HEK293 (cell line): ENCODE measurements at regions not wholly inside any gene's neighbourhood (a gene's known extent, or its start where the extent isn't known, plus 50 kb on each side); places are given as distances from the start of the nearest gene placed in this dataset.

ENCODE experiments used
- CTCF ChIA-PET: fragments of 350-600 bp; formaldehyde crosslinking; extraction: SDS; loops from one replicate; lab custom pipeline; 2021; ENCODE audit warnings: antibody characterized with exemption; lab: Yijun Ruan, JAX
- POLR2A ChIA-PET: fragments of 300-600 bp; formaldehyde crosslinking; extraction: SDS; loops from one replicate; lab custom pipeline; 2020; ENCODE audit warnings: antibody characterized with exemption, inconsistent platforms; lab: Yijun Ruan, JAX
- H3K27ac ChIP-seq: fragments of 200-500 bp; sonication (Bioruptor generic); 2 replicates; pipeline ENCODE4 v1.5.1; 2014; ENCODE audit warnings: low read depth, low read length, control low read depth, inconsistent platforms; ENCODE audit errors: extremely low read depth
- H3K36me3 ChIP-seq, 2 experiments: fragments of 200-500 bp in 1 of 2; sonication (Bioruptor generic) in 1 of 2; 1 replicate in 1 of 2; 2 replicates in 1 of 2; pipeline ENCODE4 v1.5.1; 2014 to 2017; ENCODE audit warnings: inconsistent platforms in 2 of 2, low read length in 2 of 2; ENCODE audit not compliant: control insufficient read depth in 2 of 2, insufficient read depth in 1 of 2
- H3K4me1 ChIP-seq: fragments of 200-500 bp; sonication (Bioruptor generic); 2 replicates; pipeline ENCODE4 v1.5.1; 2014; ENCODE audit warnings: mild to moderate bottlenecking, low read length, inconsistent platforms; ENCODE audit not compliant: control insufficient read depth, insufficient read depth
- H3K4me3 ChIP-seq: 2 replicates; pipeline ENCODE4 v1.5.1; 2011; ENCODE audit warnings: low read depth, mild to moderate bottlenecking, control low read depth, low read length, moderate library complexity
- H3K9me3 ChIP-seq: fragments of 200-500 bp; sonication (Bioruptor generic); 2 replicates; pipeline ENCODE4 v1.5.1; 2014; ENCODE audit warnings: low read depth, low read length, inconsistent platforms; ENCODE audit not compliant: control insufficient read depth, insufficient read depth
- HOXC10 ChIP-seq: sonication (generic); formaldehyde crosslinking; IDR thresholded peaks from 2 replicates; pipeline ENCODE4 v1.8.1; 2023; ENCODE audit warnings: mild to moderate bottlenecking, missing genetic modification reagents
- IKZF3 ChIP-seq: fragments of 450-650 bp; IDR thresholded peaks from 2 replicates; pipeline ENCODE4 v1.5.0; 2018; ENCODE audit warnings: missing biosample characterization, mild to moderate bottlenecking, missing genetic modification characterization, moderate library complexity
- OSR2 ChIP-seq: fragments of 450-650 bp; formaldehyde crosslinking; IDR thresholded peaks from 2 replicates; pipeline ENCODE4 v1.5.1; 2016; ENCODE audit warnings: missing biosample characterization, missing genetic modification characterization
- SCRT1 ChIP-seq: fragments of 450-650 bp; formaldehyde crosslinking; IDR thresholded peaks from 2 replicates; pipeline ENCODE4 v1.5.1; 2016; ENCODE audit warnings: missing biosample characterization, missing genetic modification characterization, borderline replicate concordance
- SP7 ChIP-seq: fragments of 450-650 bp; formaldehyde crosslinking; IDR thresholded peaks from 2 replicates; pipeline ENCODE4 v1.5.1; 2016; ENCODE audit warnings: missing biosample characterization, missing genetic modification characterization
- ZFP37 ChIP-seq: fragments of 450-650 bp; formaldehyde crosslinking; IDR thresholded peaks from 2 replicates; pipeline ENCODE4 v1.5.1; 2016; ENCODE audit warnings: missing biosample characterization, missing genetic modification characterization
- ZNF133 ChIP-seq: fragments of 450-650 bp; formaldehyde crosslinking; IDR thresholded peaks from 2 replicates; pipeline ENCODE4 v1.5.1; 2016; ENCODE audit warnings: missing biosample characterization, missing genetic modification characterization
- ZNF138 ChIP-seq: fragments of 450-650 bp; formaldehyde crosslinking; IDR thresholded peaks from 2 replicates; pipeline ENCODE4 v1.5.1; 2016; ENCODE audit warnings: missing biosample characterization, missing genetic modification characterization, borderline replicate concordance
- ZNF184 ChIP-seq: fragments of 450-650 bp; IDR thresholded peaks from 2 replicates; pipeline ENCODE4 v1.5.1; 2018; ENCODE audit warnings: missing biosample characterization, mild to moderate bottlenecking, missing genetic modification characterization
- ZNF223 ChIP-seq: fragments of 450-650 bp; formaldehyde crosslinking; IDR thresholded peaks from 2 replicates; pipeline ENCODE4 v1.5.1; 2016; ENCODE audit warnings: missing biosample characterization, missing genetic modification characterization
- ZNF354C ChIP-seq: fragments of 450-650 bp; formaldehyde crosslinking; IDR thresholded peaks from 2 replicates; pipeline ENCODE4 v1.5.1; 2016; ENCODE audit warnings: missing biosample characterization, missing genetic modification characterization, low read depth, borderline replicate concordance
- ZNF501 ChIP-seq: fragments of 450-650 bp; formaldehyde crosslinking; IDR thresholded peaks from 2 replicates; pipeline ENCODE4 v1.5.1; 2016; ENCODE audit warnings: missing biosample characterization, missing genetic modification characterization
- ZNF549 ChIP-seq: fragments of 450-650 bp; IDR thresholded peaks from 2 replicates; pipeline ENCODE4 v1.5.1; 2018; ENCODE audit warnings: missing biosample characterization, missing genetic modification characterization, mild to moderate bottlenecking, inconsistent platforms, moderate library complexity
- ZNF785 ChIP-seq: fragments of 450-650 bp; formaldehyde crosslinking; IDR thresholded peaks from 2 replicates; pipeline ENCODE4 v1.5.1; 2016; ENCODE audit warnings: missing biosample characterization, missing genetic modification characterization
- ZNF791 ChIP-seq: fragments of 450-650 bp; formaldehyde crosslinking; IDR thresholded peaks from 2 replicates; pipeline ENCODE4 v1.5.1; 2016; ENCODE audit warnings: missing biosample characterization, missing genetic modification characterization
- ZNF830 ChIP-seq: fragments of 450-650 bp; IDR thresholded peaks from 2 replicates; pipeline ENCODE4 v1.5.0; 2018; ENCODE audit warnings: missing biosample characterization, missing genetic modification characterization, low read depth, mild to moderate bottlenecking, moderate library complexity
- TF ChIP-seq, protein P1 (sequence below): fragments of 450-650 bp; formaldehyde crosslinking; IDR thresholded peaks from 2 replicates; pipeline ENCODE4 v1.5.1; 2016; ENCODE audit warnings: missing biosample characterization, missing genetic modification characterization
- TF ChIP-seq, protein P2 (sequence below): fragments of 450-650 bp; formaldehyde crosslinking; IDR thresholded peaks from 2 replicates; pipeline ENCODE4 v1.5.1; 2016; ENCODE audit warnings: missing biosample characterization, missing genetic modification characterization
- TF ChIP-seq, protein P3 (sequence below): fragments of 450-650 bp; formaldehyde crosslinking; IDR thresholded peaks from 2 replicates; pipeline ENCODE4 v1.5.1; 2016; ENCODE audit warnings: missing biosample characterization, missing genetic modification characterization
- TF ChIP-seq, protein P4 (sequence below): fragments of 450-650 bp; formaldehyde crosslinking; IDR thresholded peaks from 2 replicates; pipeline ENCODE4 v1.5.1; 2017; ENCODE audit warnings: missing biosample characterization, missing genetic modification characterization
- TF ChIP-seq, protein P5 (sequence below): fragments of 450-650 bp; formaldehyde crosslinking; IDR thresholded peaks from 2 replicates; pipeline ENCODE4 v1.5.1; 2016; ENCODE audit warnings: missing biosample characterization, missing genetic modification characterization
- TF ChIP-seq, protein P6 (sequence below): sonication (generic); formaldehyde crosslinking; IDR thresholded peaks from 2 replicates; pipeline ENCODE4 v1.8.1; 2022; ENCODE audit warnings: mild to moderate bottlenecking, moderate library complexity, missing genetic modification reagents
- TF ChIP-seq, protein P7 (sequence below): fragments of 450-650 bp; formaldehyde crosslinking; IDR thresholded peaks from 2 replicates; pipeline ENCODE4 v1.5.1; 2016; ENCODE audit warnings: missing biosample characterization, missing genetic modification characterization

DNA sequence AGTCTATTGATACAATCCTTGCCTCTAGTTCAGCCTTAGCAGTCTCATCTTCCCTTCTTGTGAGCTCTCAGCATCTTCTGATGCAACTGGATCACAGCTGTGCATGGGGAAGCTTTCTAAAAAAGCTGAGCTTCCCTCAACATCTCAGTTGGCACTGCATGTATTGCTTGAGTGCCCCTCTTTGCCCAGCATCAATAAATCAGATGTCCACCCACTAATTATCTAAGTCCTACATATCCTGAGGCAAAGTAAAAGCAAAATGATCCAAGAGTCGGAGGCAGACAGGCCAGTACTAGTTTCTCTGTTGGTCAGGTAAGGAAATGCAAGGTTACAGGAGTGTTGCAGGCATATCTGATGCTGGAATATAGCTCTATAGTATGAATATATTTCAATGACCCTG, 334.5 kb upstream of the NCAM1 start:
- Histone ChIP-seq H3K9me3 (no peaks in the 10 kb centered on the region), H3K4me3 (no peak overlapping the region), H3K36me3 (no peaks in the 10 kb centered on the region), H3K27ac (no peak overlapping the region), H3K4me1 (no peaks in the 10 kb centered on the region)
- TF ChIP-seq, protein P1, sequence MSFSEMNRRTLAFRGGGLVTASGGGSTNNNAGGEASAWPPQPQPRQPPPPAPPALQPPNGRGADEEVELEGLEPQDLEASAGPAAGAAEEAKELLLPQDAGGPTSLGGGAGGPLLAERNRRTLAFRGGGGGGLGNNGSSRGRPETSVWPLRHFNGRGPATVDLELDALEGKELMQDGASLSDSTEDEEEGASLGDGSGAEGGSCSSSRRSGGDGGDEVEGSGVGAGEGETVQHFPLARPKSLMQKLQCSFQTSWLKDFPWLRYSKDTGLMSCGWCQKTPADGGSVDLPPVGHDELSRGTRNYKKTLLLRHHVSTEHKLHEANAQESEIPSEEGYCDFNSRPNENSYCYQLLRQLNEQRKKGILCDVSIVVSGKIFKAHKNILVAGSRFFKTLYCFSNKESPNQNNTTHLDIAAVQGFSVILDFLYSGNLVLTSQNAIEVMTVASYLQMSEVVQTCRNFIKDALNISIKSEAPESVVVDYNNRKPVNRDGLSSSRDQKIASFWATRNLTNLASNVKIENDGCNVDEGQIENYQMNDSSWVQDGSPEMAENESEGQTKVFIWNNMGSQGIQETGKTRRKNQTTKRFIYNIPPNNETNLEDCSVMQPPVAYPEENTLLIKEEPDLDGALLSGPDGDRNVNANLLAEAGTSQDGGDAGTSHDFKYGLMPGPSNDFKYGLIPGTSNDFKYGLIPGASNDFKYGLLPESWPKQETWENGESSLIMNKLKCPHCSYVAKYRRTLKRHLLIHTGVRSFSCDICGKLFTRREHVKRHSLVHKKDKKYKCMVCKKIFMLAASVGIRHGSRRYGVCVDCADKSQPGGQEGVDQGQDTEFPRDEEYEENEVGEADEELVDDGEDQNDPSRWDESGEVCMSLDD, result no peak
- TF ChIP-seq SP7 (tag by site-specific recombination) (no peak), ZNF791 (tag by site-specific recombination) (no peak), ZNF830 (tag by site-specific recombination) (no peak), ZNF138 (tag by site-specific recombination) (no peak), ZNF223 (tag by site-specific recombination) (no peak), HOXC10 (CRISPR knock-in tag) (no peak)
- TF ChIP-seq, protein P2, sequence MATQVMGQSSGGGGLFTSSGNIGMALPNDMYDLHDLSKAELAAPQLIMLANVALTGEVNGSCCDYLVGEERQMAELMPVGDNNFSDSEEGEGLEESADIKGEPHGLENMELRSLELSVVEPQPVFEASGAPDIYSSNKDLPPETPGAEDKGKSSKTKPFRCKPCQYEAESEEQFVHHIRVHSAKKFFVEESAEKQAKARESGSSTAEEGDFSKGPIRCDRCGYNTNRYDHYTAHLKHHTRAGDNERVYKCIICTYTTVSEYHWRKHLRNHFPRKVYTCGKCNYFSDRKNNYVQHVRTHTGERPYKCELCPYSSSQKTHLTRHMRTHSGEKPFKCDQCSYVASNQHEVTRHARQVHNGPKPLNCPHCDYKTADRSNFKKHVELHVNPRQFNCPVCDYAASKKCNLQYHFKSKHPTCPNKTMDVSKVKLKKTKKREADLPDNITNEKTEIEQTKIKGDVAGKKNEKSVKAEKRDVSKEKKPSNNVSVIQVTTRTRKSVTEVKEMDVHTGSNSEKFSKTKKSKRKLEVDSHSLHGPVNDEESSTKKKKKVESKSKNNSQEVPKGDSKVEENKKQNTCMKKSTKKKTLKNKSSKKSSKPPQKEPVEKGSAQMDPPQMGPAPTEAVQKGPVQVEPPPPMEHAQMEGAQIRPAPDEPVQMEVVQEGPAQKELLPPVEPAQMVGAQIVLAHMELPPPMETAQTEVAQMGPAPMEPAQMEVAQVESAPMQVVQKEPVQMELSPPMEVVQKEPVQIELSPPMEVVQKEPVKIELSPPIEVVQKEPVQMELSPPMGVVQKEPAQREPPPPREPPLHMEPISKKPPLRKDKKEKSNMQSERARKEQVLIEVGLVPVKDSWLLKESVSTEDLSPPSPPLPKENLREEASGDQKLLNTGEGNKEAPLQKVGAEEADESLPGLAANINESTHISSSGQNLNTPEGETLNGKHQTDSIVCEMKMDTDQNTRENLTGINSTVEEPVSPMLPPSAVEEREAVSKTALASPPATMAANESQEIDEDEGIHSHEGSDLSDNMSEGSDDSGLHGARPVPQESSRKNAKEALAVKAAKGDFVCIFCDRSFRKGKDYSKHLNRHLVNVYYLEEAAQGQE (tag by site-specific recombination), result no peak
- TF ChIP-seq, protein P3, sequence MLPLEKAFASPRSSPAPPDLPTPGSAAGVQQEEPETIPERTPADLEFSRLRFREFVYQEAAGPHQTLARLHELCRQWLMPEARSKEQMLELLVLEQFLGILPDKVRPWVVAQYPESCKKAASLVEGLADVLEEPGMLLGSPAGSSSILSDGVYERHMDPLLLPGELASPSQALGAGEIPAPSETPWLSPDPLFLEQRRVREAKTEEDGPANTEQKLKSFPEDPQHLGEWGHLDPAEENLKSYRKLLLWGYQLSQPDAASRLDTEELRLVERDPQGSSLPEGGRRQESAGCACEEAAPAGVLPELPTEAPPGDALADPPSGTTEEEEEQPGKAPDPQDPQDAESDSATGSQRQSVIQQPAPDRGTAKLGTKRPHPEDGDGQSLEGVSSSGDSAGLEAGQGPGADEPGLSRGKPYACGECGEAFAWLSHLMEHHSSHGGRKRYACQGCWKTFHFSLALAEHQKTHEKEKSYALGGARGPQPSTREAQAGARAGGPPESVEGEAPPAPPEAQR (tag by site-specific recombination), result no peak
- TF ChIP-seq, protein P4, sequence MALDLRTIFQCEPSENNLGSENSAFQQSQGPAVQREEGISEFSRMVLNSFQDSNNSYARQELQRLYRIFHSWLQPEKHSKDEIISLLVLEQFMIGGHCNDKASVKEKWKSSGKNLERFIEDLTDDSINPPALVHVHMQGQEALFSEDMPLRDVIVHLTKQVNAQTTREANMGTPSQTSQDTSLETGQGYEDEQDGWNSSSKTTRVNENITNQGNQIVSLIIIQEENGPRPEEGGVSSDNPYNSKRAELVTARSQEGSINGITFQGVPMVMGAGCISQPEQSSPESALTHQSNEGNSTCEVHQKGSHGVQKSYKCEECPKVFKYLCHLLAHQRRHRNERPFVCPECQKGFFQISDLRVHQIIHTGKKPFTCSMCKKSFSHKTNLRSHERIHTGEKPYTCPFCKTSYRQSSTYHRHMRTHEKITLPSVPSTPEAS, result no peak
- TF ChIP-seq, protein P5, sequence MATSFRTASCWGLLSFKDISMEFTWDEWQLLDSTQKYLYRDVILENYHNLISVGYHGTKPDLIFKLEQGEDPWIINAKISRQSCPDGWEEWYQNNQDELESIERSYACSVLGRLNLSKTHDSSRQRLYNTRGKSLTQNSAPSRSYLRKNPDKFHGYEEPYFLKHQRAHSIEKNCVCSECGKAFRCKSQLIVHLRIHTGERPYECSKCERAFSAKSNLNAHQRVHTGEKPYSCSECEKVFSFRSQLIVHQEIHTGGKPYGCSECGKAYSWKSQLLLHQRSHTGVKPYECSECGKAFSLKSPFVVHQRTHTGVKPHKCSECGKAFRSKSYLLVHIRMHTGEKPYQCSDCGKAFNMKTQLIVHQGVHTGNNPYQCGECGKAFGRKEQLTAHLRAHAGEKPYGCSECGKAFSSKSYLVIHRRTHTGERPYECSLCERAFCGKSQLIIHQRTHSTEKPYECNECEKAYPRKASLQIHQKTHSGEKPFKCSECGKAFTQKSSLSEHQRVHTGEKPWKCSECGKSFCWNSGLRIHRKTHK (tag by site-specific recombination), result no peak
- TF ChIP-seq, protein P6, sequence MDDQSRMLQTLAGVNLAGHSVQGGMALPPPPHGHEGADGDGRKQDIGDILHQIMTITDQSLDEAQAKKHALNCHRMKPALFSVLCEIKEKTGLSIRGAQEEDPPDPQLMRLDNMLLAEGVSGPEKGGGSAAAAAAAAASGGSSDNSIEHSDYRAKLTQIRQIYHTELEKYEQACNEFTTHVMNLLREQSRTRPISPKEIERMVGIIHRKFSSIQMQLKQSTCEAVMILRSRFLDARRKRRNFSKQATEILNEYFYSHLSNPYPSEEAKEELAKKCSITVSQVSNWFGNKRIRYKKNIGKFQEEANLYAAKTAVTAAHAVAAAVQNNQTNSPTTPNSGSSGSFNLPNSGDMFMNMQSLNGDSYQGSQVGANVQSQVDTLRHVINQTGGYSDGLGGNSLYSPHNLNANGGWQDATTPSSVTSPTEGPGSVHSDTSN (CRISPR knock-in tag), result no peak
- CTCF ChIA-PET, result no interaction called here
- POLR2A ChIA-PET, result no interaction called here

DNA sequence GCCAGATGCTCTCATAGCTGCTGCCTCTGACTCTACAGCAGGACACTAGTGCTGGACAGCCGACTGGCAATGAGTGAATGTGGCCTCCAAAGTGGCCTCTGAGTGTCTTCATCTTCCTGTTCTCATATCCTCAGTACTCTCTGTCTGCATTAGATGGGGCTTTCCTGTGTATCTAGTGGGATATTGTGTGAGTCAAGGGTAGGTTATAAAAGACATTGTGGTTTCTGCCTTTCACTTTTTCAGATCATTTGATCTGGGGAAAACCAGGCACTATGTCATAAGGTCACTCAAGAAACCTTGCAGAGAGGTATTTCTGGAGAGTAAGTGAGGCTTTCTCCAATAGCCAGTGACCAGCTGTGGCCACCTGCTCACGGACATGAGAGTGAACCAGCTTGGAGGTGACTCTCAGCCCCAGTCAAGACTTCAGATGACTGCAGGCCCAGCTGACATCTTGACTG, 333.6 kb upstream of the NCAM1 start:
- ChIA-PET POLR2A (interaction anchor here (0.6 kb wide), 1 partner anchor 10 kb away, joined by 3 read pairs; no protein-coding TSS in a partner anchor), CTCF (no interaction called here)
- Histone ChIP-seq H3K4me1 (no peaks in the 10 kb centered on the region), H3K36me3 (no peaks in the 10 kb centered on the region), H3K9me3 (no peaks in the 10 kb centered on the region), H3K27ac (no peak overlapping the region), H3K4me3 (no peak overlapping the region)
- TF ChIP-seq SCRT1 (tag by site-specific recombination), result no peak
- TF ChIP-seq ZNF354C, result no peak
- TF ChIP-seq ZNF184 (tag by site-specific recombination), result no peak
- no peak for TF ChIP-seq ZFP37
- no peak for TF ChIP-seq OSR2
- TF ChIP-seq ZNF501, result no peak
- no peak for TF ChIP-seq IKZF3 (tag by site-specific recombination)
- TF ChIP-seq, protein P7, sequence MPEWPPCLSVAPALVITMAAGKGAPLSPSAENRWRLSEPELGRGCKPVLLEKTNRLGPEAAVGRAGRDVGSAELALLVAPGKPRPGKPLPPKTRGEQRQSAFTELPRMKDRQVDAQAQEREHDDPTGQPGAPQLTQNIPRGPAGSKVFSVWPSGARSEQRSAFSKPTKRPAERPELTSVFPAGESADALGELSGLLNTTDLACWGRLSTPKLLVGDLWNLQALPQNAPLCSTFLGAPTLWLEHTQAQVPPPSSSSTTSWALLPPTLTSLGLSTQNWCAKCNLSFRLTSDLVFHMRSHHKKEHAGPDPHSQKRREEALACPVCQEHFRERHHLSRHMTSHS (tag by site-specific recombination), result no peak
- no peak for TF ChIP-seq ZNF785 (tag by site-specific recombination)
- no peak for TF ChIP-seq ZNF549 (tag by site-specific recombination)
- no peak for TF ChIP-seq ZNF133
- TF ChIP-seq, all 188 proteins: peak for 0
